ENCODE measurements at regions not wholly inside any gene's neighbourhood (a gene's known extent, or its start where the extent isn't known, plus 50 kb on each side); places are given as distances from the start of the nearest gene placed in this dataset.

DNA sequence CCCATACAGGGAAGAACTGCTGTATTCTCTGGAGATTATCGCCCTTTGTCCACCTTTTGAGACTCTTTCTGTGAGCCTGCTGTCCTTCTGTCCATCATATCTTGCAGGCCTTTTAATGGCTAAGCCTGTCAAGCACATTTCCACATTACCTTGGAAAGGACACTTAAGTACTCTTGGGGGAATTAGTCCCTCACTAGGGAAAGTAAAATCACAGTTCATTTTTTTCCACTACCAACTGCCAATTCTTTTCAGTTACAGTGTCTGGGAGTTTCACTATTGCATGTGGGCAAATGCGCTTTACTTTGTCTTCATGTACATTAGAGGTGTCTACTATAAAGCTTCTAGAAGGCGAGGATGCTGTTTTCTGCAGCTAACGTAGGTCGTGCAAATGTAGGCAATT is 242.1 kb downstream of the NSUN3 start:
- no peak for TF ChIP-seq GATA2 (IDR thresholded peaks at IDR 0.05; ENCODE audit: low read depth, low read length)
- no peak for TF ChIP-seq GATA3 (IDR thresholded peaks at IDR 0.05; ENCODE audit: low read depth, low read length)
